ENCODE measurements at regions not wholly inside any gene's neighbourhood (a gene's known extent, or its start where the extent isn't known, plus 50 kb on each side); places are given as distances from the start of the nearest gene placed in this dataset.

DNA sequence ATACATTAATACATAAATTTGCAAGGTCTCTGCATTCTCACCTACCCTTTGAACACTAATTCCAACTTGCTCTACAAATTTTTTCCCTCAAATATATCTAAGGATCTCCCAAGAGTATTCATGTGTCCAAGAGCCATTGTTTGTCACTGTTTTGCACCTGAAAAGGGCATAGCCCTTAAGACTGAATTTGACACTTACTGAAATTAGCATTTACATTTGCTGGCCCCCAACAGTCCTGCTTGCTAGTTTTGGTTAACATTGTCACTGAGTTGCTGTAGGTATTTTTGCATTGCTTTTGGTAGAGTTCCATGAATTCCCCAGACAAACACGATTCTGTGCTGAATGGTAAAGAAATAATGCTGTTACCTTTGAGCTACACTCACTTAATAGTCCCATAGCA lies 57.3 kb downstream of the KCNA4 start:
- Histone ChIP-seq H3K27me3 (ENCODE audit: control insufficient read depth, insufficient read depth, low read length) (no peaks in the 10 kb centered on the region), H3K4me1 (ENCODE audit: control insufficient read depth, insufficient read depth, low read length) (peaks cover 4% of the 10 kb centered on the region; the same call in 1 of the 2 replicates), H3K27ac (ENCODE audit: low read length) (no peak overlapping the region), H3K4me3 (ENCODE audit: low read length) (no peak overlapping the region), H3K9me3 (ENCODE audit: control insufficient read depth, insufficient read depth, low read length) (no peaks in the 10 kb centered on the region), H3K36me3 (ENCODE audit: control insufficient read depth, insufficient read depth, low read length) (no peaks in the 10 kb centered on the region)
- DNase-seq (ENCODE audit: low read depth, low spot score) = no peak
- WGBS (ENCODE audit: insufficient coverage, insufficient read length) = no CpG with 5 or more reads among the region's 1 CpG

DNA sequence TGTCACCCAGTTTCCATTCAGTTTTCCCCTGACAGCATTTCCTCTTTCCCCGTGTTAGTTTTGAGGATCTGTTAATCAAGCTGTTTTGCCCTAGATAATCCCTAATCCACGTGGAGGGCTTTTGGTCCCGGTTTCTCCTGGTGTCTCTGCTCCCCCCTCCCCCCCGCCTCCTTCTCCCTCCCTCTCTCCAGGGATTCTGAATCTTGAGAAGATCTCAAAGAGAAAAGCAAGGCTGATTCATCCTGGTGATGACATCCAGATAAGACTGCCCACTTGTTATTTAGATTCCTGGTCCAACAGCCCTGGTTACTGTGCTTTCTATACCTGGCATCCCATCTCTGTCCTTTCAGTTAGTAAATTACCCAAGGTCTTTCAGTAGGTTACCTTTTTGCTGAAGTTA lies 59.4 kb downstream of the KCNA4 start:
- H3K36me3 ChIP-seq (ENCODE audit: control insufficient read depth, insufficient read depth, low read length) = no peaks in the 10 kb centered on the region
- DNase-seq (ENCODE audit: low read depth, low spot score) = no peak
- H3K9me3 ChIP-seq (ENCODE audit: control insufficient read depth, insufficient read depth, low read length) = no peaks in the 10 kb centered on the region
- peaks cover 4% of the 10 kb centered on the region; the same call in 1 of the 2 replicates for H3K4me1 ChIP-seq (ENCODE audit: control insufficient read depth, insufficient read depth, low read length)
- H3K4me3 ChIP-seq (ENCODE audit: low read length) = no peak overlapping the region
- H3K27ac ChIP-seq (ENCODE audit: low read length) = no peak overlapping the region
- H3K27me3 ChIP-seq (ENCODE audit: control insufficient read depth, insufficient read depth, low read length) = no peaks in the 10 kb centered on the region
- WGBS (ENCODE audit: insufficient coverage, insufficient read length) = no CpG with 5 or more reads among the region's 4 CpGs

DNA sequence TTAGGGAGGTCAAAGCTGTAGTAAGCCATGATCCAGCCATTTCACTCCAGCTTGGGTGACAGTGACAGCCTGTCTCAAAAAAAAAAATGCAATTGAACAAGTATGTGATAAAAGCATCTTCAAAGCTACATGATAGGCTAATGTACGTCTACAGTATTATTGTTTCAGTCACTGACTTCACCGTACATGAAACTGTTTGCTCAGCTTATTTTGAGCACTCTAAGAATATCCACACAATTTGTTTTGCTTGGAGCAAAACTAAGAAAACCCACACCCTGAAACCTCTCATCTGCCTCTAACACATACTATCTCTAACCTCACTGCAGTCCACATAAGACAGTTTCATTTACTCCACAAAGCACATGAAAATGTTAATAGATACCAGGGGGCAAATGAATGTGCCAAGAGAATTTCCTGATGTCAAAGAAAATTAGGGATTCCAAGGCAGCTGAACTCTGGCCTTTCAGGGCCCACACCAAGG lies 60.7 kb downstream of the KCNA4 start:
- H3K4me3 ChIP-seq (ENCODE audit: low read length) = no peak overlapping the region
- H3K27me3 ChIP-seq (ENCODE audit: control insufficient read depth, insufficient read depth, low read length) = no peaks in the 10 kb centered on the region
- H3K27ac ChIP-seq (ENCODE audit: low read length) = no peak overlapping the region
- H3K4me1 ChIP-seq (ENCODE audit: control insufficient read depth, insufficient read depth, low read length) = peaks cover 4% of the 10 kb centered on the region; the same call in 1 of the 2 replicates
- no CpG with 5 or more reads among the region's 2 CpGs for WGBS (ENCODE audit: insufficient coverage, insufficient read length)
- H3K9me3 ChIP-seq (ENCODE audit: control insufficient read depth, insufficient read depth, low read length) = no peaks in the 10 kb centered on the region; the same call in 1 of the 2 replicates
- no peak for DNase-seq (ENCODE audit: low read depth, low spot score)
- H3K36me3 ChIP-seq (ENCODE audit: control insufficient read depth, insufficient read depth, low read length) = no peaks in the 10 kb centered on the region

DNA sequence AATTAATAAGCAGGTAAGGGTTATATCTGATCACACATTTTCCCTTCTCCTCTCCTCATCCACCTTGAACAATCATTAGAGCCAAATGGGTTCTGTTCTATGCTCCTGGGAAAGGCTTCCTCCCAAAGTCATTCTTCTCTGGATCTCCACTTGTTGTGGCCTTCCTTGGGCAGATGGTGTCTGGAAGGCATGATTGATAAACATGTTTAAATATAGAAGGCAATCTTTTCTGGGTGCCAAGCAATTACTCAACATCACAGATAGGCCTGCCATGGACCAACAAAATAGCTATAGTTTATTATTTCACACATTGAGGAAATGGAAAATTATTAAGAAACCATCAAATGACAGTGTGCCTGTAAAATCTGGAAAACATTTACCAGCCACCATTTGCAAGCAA lies 73.5 kb downstream of the KCNA4 start:
- Histone ChIP-seq H3K27me3 (ENCODE audit: control insufficient read depth, insufficient read depth, low read length) (no peaks in the 10 kb centered on the region), H3K4me3 (ENCODE audit: low read length) (no peak overlapping the region), H3K27ac (ENCODE audit: low read length) (no peak overlapping the region), H3K36me3 (ENCODE audit: control insufficient read depth, insufficient read depth, low read length) (no peaks in the 10 kb centered on the region), H3K9me3 (ENCODE audit: control insufficient read depth, insufficient read depth, low read length) (no peaks in the 10 kb centered on the region), H3K4me1 (ENCODE audit: control insufficient read depth, insufficient read depth, low read length) (no peaks in the 10 kb centered on the region)
- DNase-seq (ENCODE audit: low read depth, low spot score) = no peak

DNA sequence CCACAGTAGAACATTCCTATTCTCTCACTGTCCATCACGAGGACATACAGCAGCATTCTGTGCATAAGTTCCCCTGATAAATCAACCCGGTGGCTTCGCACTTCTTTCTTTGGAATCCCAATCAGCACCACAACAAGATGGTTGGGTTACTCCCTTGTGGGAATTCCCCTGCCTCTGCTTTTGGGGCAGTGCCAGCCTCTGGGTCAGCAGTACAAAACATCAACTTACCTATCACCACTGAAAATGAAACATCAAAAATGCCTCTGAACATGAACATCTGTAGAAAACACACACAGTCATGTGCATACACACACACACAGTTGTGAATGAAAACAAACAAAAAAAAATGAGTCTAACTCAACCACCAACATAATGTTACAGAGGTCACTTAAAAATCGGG lies 79.3 kb downstream of the KCNA4 start:
- WGBS (ENCODE audit: insufficient coverage, insufficient read length) = no CpG with 5 or more reads among the region's 4 CpGs
- Histone ChIP-seq H3K4me3 (ENCODE audit: low read length) (no peak overlapping the region), H3K27me3 (ENCODE audit: control insufficient read depth, insufficient read depth, low read length) (no peaks in the 10 kb centered on the region), H3K27ac (ENCODE audit: low read length) (no peak overlapping the region), H3K9me3 (ENCODE audit: control insufficient read depth, insufficient read depth, low read length) (peaks cover 1% of the 10 kb centered on the region), H3K4me1 (ENCODE audit: control insufficient read depth, insufficient read depth, low read length) (no peaks in the 10 kb centered on the region), H3K36me3 (ENCODE audit: control insufficient read depth, insufficient read depth, low read length) (no peaks in the 10 kb centered on the region)
- no peak for DNase-seq (ENCODE audit: low read depth, low spot score)

DNA sequence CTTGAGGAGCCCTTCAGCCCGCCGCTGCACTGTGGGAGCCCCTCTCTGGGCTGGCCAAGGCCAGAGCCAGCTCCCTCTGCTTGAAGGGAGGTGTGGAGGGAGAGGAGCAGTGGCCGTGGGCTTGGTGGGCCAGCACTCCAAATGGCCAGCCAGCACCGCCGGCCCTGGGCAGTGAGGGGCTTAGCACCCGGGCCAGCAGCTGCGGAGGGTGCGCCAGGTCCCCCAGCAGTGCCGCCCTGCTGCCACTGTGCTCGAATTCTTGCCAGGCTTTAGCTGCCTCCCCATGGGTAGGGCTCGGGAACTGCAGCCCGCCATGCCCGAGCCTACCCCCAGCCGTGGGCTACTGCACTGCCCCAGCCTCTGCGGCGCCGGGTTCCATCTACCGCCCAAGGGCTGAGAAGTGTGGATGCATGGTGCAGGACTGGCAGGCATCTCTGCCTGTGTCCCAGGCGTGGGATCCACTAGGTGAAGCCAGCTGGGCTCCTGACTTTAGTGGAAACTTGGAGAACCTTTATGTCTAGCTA lies 82.7 kb downstream of the KCNA4 start:
- Histone ChIP-seq H3K36me3 (ENCODE audit: control insufficient read depth, insufficient read depth, low read length) (no peaks in the 10 kb centered on the region), H3K27ac (ENCODE audit: low read length) (no peak overlapping the region), H3K27me3 (ENCODE audit: control insufficient read depth, insufficient read depth, low read length) (no peaks in the 10 kb centered on the region), H3K4me3 (ENCODE audit: low read length) (no peak overlapping the region), H3K4me1 (ENCODE audit: control insufficient read depth, insufficient read depth, low read length) (no peaks in the 10 kb centered on the region), H3K9me3 (ENCODE audit: control insufficient read depth, insufficient read depth, low read length) (peaks cover 1% of the 10 kb centered on the region)
- no CpG with 5 or more reads among the region's 19 CpGs for WGBS (ENCODE audit: insufficient coverage, insufficient read length)
- DNase-seq (ENCODE audit: low read depth, low spot score) = no peak

DNA sequence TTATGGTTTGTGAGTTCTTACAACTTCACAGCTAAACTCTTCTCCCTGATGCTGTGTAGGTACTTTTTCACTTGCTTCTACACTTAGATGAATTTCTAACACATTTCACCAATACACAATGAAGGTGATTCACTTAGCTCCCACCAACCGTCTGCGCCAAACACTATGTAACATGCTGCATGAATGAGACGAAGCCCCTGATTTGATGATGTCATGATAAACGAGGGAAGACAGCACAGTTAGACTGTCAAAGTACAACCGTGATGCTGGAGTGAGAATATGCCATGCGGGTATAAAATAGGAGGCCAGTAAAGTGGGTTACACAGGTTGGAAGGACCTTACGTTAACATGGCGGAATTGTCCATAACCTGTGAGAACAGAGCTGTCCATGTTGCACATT lies 100.8 kb downstream of the KCNA4 start:
- H3K36me3 ChIP-seq (ENCODE audit: control insufficient read depth, insufficient read depth, low read length) = no peaks in the 10 kb centered on the region
- no CpG with 5 or more reads among the region's 8 CpGs for WGBS (ENCODE audit: insufficient coverage, insufficient read length)
- no peak overlapping the region for H3K27ac ChIP-seq (ENCODE audit: low read length)
- H3K9me3 ChIP-seq (ENCODE audit: control insufficient read depth, insufficient read depth, low read length) = no peaks in the 10 kb centered on the region
- no peak overlapping the region for H3K4me3 ChIP-seq (ENCODE audit: low read length)
- H3K27me3 ChIP-seq (ENCODE audit: control insufficient read depth, insufficient read depth, low read length) = no peaks in the 10 kb centered on the region
- DNase-seq (ENCODE audit: low read depth, low spot score) = no peak
- H3K4me1 ChIP-seq (ENCODE audit: control insufficient read depth, insufficient read depth, low read length) = no peaks in the 10 kb centered on the region; the same call in 1 of the 2 replicates

DNA sequence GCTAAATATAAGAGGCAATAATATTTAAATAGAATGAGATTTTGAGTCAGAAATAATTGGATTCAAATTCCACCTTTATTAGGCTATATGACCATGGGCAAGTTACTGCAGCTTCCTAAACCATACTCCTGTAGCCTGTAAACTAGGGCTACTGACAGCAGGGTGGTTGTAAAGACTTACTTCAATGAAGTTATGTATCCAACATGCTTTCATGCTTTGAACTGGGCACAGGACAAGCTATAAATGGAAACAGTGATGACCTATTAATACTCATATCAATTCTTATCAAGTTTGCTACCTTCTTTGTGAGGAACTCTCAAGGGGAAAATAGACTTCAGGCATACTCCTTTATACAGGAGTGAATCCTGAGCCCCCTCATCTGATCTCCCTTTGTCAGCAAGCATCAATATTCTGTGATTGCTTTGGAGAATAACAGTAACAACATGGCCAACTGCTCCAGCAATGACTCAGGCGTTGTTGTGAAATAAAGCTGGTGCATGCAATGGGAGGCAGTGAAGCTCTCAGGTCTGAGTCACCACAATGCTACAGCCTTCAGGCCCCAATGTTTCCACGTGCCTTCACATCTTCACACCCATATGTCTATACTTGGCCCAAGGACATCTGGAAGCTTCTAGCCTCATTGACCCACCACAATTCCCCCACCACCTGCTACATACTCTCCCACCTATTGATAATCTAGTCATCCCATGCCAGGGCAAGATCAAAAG lies 102.5 kb downstream of the KCNA4 start:
- no CpG with 5 or more reads among the region's 2 CpGs for WGBS (ENCODE audit: insufficient coverage, insufficient read length)
- Histone ChIP-seq H3K27me3 (ENCODE audit: control insufficient read depth, insufficient read depth, low read length) (no peaks in the 10 kb centered on the region), H3K27ac (ENCODE audit: low read length) (no peak overlapping the region), H3K4me1 (ENCODE audit: control insufficient read depth, insufficient read depth, low read length) (no peaks in the 10 kb centered on the region; the same call in 1 of the 2 replicates), H3K4me3 (ENCODE audit: low read length) (no peak overlapping the region), H3K9me3 (ENCODE audit: control insufficient read depth, insufficient read depth, low read length) (no peaks in the 10 kb centered on the region), H3K36me3 (ENCODE audit: control insufficient read depth, insufficient read depth, low read length) (no peaks in the 10 kb centered on the region)
- no peak for DNase-seq (ENCODE audit: low read depth, low spot score)

DNA sequence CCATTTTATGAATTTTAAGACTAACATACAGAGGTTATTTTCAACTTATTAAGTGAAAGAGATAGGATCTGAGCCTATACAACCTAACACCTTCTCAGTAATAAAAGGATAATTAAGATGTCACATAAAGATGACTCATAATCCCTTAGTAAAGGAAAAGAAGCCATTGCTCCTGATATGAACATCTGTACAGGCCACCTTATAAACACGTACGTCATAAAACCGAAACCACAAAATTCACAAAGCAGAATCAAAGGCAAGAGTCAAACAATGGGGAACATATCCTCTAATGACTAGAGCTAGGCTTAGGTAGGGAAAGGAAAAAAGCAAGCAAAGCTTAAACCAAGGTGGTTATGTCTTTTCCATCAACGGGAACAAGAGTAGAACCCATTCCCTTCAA lies 103.5 kb downstream of the KCNA4 start:
- no peak overlapping the region for H3K4me3 ChIP-seq (ENCODE audit: low read length)
- H3K4me1 ChIP-seq (ENCODE audit: control insufficient read depth, insufficient read depth, low read length) = no peaks in the 10 kb centered on the region; the same call in 1 of the 2 replicates
- H3K27ac ChIP-seq (ENCODE audit: low read length) = no peak overlapping the region
- no CpG with 5 or more reads among the region's 4 CpGs for WGBS (ENCODE audit: insufficient coverage, insufficient read length)
- no peaks in the 10 kb centered on the region for H3K9me3 ChIP-seq (ENCODE audit: control insufficient read depth, insufficient read depth, low read length)
- DNase-seq (ENCODE audit: low read depth, low spot score) = no peak
- H3K36me3 ChIP-seq (ENCODE audit: control insufficient read depth, insufficient read depth, low read length) = no peaks in the 10 kb centered on the region
- no peaks in the 10 kb centered on the region for H3K27me3 ChIP-seq (ENCODE audit: control insufficient read depth, insufficient read depth, low read length)

DNA sequence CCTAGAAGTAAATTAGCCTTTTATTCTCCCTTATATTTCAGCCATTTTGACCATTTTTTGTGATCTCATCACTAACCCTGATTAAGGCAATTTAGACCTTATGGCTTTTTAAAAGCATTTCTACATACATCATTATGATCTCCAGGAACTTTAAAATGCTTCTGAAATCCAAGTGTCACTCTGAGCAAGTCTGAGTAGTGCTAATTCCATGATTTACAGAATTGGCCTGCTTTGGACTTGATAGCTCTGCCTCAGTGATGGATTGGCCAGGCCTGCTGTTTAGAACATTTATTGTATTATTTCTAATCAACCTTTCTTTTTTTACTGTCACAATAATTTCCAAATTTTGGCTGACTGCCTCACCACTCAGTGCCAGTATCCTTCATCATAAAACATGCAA lies 116.4 kb downstream of the KCNA4 start:
- H3K36me3 ChIP-seq (ENCODE audit: control insufficient read depth, insufficient read depth, low read length) = no peaks in the 10 kb centered on the region
- no peak overlapping the region for H3K27ac ChIP-seq (ENCODE audit: low read length)

DNA sequence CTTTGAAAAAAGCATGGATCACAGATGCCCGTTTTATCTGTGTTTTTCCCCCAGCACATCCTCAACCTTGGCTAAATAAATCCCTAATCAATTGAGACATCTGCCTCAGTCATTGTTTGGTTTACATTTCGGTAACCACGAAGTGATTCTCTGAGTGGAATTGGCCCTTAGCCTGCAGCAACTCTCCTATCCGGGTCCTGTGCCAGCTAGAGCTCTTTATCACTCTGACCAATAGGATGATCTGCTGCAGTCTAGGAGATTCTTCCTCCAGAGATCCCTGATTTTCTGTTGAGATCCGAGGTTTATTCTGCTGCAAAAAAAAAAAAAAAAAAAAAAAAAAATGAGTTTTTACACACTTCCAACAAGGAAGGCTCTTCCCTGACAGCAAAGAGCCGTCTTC lies 137.3 kb downstream of the KCNA4 start:
- H3K27ac ChIP-seq (ENCODE audit: low read length) = no peak overlapping the region
- H3K27me3 ChIP-seq (ENCODE audit: control insufficient read depth, insufficient read depth, low read length) = no peaks in the 10 kb centered on the region
- H3K36me3 ChIP-seq (ENCODE audit: control insufficient read depth, insufficient read depth, low read length) = no peaks in the 10 kb centered on the region
- H3K9me3 ChIP-seq (ENCODE audit: control insufficient read depth, insufficient read depth, low read length) = no peaks in the 10 kb centered on the region
- H3K4me3 ChIP-seq (ENCODE audit: low read length) = no peak overlapping the region
- no peak for DNase-seq (ENCODE audit: low read depth, low spot score)
- H3K4me1 ChIP-seq (ENCODE audit: control insufficient read depth, insufficient read depth, low read length) = no peaks in the 10 kb centered on the region
- WGBS (ENCODE audit: insufficient coverage, insufficient read length) = no CpG with 5 or more reads among the region's 6 CpGs

More for the DNA sequence above, 116.4 kb downstream of the KCNA4 start:
- no peak for DNase-seq (ENCODE audit: low read depth, low spot score)
- H3K9me3 ChIP-seq (ENCODE audit: control insufficient read depth, insufficient read depth, low read length) = no peaks in the 10 kb centered on the region
- no peak overlapping the region for H3K4me3 ChIP-seq (ENCODE audit: low read length)
- H3K4me1 ChIP-seq (ENCODE audit: control insufficient read depth, insufficient read depth, low read length) = no peaks in the 10 kb centered on the region
- H3K27me3 ChIP-seq (ENCODE audit: control insufficient read depth, insufficient read depth, low read length) = no peaks in the 10 kb centered on the region
